ENCODE measurements at regions not wholly inside any gene's neighbourhood (a gene's known extent, or its start where the extent isn't known, plus 50 kb on each side); places are given as distances from the start of the nearest gene placed in this dataset.
"Not testable (repeated sequence)": the region's sequence is repeated elsewhere in the genome, so short reads cannot be mapped to it uniquely, and the experiment has no call there.

DNA sequence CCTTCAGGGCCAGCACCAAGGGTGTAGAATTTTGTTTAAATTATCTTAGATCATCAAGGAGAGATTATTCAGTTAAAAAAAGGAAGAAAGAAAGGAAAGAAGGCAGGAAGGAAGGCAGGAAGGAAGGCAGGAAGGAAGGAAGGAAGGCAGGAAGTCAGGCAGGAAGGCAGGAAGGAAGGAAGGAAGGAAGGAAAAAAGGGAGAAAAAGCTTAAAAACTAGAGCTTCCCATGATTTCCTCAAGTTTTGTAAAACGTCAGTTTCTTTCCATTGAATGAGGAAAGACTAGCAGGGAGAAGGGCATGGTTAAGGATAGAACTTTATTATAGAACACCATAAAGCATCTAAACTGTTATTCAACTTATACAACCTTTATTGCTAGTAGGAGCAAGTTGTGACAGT, 2672.0 kb upstream of the PCDH20 start:
- no peak for DNase-seq

DNA sequence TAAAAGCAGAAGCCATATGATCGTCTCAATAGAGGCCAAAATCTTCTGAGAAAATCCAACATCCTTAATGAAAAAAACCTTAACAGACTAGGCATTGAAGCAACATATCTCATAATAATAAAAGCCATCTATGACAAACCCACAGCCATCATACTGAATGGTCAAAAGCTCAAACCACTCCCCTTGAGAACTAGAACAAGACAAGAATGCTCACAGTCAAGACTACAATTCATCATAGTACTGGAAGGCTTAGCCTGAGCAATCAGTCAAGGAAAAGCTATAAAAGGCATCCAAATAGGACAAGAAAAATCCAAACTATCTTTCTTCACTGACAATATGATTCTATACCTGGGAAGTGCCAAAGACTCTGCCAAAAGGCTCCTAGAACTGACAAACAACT, 2668.2 kb upstream of the PCDH20 start:
- no peak for DNase-seq

DNA sequence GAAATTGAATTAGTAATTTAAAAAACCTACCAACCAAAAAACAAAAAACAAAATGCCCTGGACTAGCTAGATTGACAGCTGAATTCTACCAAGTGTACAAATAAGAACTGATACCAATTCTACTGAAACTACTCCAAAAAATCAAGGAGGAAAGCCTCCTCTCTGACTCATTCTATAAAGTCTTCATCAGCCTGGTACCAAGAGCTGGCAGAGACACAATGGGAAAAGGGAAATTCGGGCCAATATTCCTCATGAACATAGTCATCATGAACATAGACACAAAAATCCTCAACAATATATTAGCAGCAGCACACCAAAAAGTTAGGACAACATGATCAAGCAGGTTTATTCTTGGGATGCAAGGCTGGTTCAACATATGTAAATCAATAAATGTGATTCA, 2667.7 kb upstream of the PCDH20 start:
- no peak for DNase-seq

DNA sequence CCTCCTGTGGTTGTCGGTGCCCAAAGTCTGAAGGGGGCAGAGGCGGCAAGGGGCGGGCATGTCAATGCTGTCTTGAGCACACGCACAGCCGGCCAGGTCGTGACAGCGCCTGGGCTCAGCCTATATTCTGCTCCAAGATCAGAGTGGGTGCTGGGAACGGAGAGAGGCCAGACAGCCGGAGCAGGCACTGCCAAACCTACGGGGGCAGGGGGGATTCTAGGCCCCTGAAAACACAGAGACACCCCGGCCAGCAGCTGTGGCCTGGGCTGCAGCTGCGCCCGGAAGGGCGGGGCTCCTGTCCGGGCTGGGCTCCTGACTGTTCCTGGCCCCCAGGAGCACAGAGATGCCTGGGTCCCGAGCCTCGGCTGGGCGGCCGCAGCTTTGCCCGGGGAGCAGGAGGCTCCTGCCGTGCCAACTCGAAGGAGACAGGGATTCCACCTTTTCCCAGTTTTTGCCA, 2662.9 kb upstream of the PCDH20 start:
- no peak for DNase-seq

DNA sequence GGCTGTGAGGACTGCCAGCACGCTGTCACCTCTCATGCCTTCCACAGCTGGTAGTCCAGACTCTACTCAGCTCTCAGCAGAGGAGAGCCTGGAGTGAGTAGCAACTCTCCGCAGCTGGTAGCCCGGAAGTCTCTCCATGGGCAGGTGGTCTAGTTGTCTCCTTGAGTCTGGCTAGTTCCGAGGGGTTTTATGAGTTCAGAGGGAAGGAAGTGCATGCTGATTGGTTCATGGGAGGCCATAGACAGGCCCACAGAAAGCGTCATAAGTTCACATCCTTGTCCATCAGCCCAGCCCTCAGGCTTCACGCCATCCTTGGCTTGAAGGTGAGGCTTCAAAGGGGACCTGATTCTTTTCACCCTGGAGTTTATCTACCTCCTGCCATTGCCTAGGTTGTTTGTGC, 2662.4 kb upstream of the PCDH20 start:
- no peak for DNase-seq

DNA sequence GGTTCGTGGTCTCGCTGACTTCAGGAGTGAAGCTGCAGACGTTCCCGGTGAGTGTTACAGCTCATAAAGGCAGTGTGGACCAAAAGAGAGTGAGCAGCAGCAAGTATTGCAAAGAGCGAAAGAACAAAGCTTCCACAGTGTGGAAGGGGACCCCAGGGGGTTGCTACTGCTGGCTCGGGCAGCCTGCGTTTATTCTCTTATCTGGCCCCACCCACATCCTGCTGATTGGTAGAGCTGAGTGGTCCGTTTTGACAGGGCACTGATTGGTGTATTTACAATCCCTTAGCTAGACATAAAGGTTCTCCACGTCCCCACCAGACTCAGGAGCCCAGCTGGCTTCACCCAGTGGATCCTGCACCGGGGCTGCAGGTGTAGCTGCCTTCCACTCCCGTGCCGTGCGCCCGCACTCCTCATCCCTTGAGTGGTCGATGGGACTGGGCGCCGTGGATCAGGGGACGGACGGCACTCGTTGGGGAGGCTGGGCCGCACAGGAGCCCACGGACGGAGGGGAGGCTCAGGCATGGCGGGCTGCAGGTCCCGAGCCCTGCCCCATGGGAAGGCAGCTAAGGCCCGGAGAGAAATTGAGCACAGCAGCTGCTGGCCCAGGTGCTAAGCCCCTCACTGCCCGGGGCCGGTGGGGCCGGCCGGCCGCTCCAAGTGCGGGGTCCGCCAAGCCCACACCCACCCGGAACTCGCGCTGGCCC, 2661.6 kb upstream of the PCDH20 start:
- DNase-seq = not testable (repeated sequence)

DNA sequence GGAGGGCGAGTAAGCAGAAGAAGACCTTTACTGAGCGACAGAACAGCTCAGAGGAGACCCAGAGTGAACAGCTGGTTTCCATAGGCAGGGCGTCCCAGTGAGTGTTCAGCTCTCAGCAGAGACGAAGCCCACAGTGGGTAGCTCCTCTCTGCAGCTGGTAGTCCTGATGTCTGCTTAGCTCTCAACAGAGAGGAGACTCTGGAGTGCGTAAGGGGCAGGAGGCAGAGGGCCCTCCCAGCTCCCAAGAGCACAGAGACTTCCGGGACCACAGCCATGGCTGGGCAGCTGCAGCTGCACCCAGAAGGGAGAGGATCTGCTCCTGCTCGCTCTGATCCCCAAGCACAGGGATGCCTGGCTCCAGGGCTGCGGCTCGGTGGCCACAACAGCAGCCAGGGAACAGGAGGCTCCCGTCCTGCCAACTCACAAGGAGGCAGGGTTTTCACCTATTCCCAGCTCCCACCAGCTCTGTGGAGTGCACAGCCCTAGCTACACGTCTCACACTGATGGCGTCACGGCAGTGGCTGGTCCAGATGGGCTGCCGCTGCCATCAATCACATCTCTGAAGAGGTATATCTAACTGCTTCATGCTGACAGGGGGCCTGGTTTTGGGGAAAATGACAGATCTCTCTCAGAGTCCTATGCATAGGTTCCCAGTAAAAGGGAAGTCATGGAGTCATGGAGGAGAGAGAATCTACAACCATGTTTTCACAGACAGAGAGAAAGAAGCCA, 2660.1 kb upstream of the PCDH20 start:
- peak; percentile 91 for DNase-seq

DNA sequence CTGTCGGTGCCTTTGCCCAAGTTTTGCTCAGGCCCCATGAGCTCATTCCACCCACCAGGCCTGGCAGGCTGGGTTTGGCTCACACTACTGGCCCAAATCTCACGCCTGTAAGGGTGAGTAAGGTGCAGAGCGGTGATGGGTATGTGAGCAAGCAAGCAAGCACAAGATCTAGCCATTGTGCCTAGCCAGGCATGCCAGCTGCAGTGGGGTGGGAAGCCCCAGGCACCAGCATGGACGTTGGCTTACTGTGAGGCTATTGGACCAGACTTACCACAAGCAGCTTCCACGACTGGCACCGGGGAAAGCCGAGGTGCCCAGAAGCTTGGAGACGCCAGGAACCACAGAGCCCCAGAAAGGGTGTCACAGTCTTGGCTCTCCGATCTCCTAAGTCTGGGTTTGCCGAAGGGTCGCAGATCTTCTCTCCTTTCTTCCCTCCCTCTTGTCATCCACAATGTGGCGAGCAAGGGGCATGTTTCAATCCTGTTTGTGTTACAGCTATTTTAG, 2659.4 kb upstream of the PCDH20 start:
- no peak for DNase-seq

DNA sequence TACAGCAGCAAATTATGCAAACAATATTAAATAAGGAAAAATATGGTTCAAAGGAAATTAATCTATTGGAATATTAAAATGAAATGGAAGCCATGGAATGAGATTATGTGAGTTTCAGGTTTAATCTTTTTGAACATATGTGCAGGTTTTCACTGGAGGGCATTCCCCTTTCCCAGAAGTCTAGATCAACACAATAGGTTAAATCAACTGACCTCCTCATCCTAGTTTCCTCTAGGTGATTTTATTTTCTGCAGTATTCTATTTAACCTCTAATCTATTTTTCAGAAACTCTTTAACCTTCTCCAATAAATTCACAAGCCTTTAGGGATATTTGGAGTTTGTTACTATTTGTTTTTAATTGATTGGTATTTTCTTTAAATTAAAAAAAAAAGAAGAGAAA, 2657.6 kb upstream of the PCDH20 start:
- DNase-seq = no peak

DNA sequence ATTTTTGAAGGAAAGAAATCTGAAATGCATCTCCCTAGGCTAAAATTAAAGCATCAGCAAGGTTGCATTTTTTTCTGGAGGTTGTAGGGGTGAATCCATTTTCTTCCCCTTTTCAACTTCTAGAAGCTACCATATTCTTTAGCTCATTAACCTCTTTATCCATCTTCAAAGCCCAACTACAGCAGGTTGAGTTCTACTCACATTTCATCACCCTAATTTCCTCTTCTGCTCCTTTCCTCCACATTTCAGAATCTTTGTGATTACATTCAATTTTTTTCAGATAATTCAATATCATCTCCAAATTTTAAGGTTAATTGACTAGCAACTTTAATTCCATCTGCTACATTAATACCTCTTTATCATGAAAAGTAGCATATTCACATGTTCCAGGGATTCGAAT, 2655.7 kb upstream of the PCDH20 start:
- no peak for DNase-seq

DNA sequence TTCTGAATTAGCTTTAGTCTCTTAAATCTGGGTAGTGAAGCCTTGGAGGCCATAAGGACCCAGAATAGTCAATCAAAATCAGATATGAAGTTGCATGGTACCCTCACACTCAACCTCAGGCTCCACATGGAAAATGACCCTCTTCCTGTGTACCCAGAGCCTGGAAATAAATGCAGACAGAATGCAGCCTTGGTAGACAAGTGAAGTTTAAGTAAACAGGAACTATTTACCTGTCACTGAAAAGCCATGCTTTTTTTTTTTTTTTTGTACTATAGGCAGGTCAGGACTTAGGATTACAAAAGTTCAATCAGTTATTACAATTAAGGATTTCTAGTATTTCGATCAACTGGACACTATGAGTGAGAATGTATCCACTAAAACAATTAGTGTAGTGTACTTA, 2654.2 kb upstream of the PCDH20 start:
- no peak for DNase-seq

DNA sequence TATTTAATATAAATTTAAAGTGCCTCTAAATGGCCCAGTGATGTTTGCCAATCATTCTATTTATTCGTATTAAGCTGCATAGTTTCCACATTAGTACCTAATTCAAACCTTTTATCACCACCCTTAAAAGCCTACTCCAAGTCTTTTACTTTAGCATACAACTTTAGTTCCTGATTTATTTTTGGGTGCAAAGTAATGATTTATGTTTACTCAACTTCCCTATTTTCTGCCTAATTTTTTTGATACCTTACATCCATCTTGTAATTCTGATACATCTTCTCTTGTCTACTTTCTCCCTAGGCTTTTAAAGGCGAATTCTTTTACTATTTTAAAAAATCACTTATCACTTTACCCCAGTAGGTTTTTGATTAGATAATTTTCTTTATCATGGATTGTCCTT, 2651.1 kb upstream of the PCDH20 start:
- no peak for DNase-seq

DNA sequence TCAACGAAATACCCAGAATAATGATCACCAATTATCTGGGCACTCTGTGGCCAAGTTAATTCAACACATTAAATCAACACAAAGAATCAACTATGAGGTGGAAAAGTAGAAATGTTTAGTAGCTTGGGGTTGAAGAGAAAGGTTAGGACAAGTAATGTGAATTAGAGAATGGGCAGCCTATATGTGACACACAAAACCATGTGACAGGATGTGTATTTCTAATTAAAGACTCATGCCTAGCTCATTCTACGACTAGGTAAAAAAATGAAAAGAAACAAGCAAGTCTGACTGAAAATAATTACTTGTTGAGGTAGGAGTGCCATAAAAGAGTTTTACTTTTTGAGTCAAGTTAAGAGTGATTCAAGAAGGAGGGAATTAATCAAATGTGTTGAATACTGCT, 2646.0 kb upstream of the PCDH20 start:
- DNase-seq = no peak

DNA sequence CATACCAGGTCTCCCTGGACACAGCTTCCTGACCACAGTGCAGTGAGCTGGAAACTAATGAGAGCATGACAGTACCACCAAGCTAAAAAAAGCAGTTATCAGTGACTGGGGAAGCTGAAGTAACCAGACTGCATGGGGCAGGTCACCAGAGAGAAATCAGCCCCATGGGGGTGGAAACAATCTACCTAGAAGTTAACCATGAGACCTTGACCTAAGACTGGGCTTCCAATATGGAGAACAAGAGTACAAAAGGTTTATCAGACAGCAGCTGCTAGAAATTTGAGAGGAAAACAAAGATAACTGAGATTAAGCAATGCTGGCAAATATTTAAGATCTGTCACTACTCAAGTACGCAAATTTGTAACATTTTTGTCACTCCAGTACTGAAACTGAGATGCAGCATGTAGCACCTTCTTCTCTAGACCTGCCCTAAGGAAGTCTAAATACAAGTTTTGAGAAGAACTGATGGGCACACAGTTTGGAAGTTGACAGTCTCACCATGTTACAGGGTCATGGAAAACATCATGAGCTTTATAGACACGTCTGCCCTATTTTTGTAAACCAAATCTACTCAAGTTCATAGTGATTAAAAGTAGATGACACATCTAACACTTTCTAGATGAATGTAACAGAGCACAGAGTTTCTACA, 2641.8 kb upstream of the PCDH20 start:
- no peak for DNase-seq

DNA sequence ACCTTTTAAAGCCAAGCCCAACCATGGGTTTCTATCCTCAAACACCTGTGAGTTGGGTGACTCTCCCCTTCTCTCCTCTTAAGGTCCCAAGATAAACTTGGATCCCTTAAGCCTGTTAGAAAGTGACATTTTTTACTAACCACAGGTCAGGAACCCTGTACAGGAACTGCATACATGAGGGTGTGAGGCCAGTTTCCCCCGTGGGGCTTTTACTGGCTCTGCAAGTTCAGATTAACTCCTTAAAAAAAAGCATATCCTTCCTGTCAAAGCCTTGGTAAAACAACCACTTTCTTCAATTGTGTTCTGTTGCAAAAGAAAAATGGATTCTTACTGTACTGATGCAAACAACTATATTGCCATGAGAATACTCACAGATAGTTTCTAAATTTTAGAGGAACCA, 2638.7 kb upstream of the PCDH20 start:
- DNase-seq = no peak

DNA sequence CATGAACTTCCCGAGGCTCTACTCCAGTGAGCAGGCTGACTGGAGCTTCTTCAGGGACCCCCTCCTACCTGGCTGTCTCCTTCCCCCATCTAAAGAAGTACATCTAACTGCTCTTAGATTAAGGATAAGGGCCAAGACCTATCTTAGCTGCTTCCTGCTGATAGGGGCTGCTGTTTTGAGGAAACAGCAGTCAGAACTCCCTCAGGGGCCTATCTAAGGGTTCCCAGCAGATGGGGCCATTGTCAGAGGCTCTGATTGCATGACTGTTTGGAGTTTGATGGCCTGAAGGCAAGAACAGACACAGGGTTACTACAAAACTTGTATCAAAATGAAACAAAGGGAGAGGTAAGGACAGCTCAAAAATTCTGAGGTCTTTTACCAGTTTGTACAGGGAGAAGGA, 2636.9 kb upstream of the PCDH20 start:
- DNase-seq = no peak

DNA sequence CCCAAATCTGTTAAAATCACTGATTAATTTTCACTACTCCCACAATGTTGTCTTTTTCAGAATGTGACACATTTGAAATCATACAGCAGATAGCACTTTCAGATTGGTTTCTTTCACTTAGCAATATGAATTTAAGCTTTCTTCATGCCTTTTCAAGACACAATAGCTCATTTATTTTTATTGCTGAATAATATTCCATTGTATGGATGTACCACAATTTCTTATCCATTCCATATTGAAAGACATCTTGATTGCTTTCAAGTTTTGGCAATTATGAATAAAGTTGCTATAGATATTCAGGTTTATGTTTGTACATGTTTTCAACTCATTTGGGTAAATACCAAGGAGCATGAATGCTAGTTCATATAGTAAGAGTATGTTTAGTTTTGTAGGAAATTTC, 2635.6 kb upstream of the PCDH20 start:
- DNase-seq = no peak

DNA sequence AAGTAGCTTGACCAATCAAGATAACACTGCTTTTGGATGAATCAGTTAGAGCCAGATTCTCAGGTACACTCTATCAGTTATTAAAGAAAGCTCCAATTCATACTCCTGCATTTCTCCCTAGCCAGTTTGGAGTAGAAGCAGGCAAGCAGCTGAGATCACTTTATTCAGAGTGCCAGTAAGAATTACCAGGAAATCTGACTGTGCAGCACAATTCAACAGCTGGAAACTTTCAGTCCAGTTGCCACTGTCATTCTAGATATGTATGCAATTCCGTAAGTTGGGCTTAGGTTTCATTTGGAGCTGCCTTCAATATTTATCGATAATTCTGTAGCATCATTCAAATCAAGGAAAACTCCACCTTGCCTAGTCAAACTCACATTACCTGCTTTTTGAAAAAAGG, 2625.6 kb upstream of the PCDH20 start:
- no peak for DNase-seq

DNA sequence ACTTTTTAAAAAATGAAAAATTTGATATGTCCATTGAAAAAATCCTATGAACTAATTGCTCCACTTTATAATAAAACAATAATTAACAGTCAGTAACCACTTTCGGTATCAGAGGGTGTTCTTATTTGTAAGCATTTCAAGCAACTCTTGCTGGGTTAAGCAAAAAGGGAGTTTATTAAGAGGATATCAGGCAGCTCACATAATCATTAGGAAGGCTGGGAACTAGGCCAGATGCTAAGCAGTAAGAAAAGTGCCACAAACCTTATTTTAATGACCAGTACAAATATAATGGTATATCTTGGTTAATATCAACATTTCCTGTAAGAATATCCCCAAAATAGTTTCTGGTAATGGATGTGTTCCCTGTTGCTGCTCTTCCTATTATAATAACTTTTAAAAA, 2618.3 kb upstream of the PCDH20 start:
- no peak for DNase-seq

DNA sequence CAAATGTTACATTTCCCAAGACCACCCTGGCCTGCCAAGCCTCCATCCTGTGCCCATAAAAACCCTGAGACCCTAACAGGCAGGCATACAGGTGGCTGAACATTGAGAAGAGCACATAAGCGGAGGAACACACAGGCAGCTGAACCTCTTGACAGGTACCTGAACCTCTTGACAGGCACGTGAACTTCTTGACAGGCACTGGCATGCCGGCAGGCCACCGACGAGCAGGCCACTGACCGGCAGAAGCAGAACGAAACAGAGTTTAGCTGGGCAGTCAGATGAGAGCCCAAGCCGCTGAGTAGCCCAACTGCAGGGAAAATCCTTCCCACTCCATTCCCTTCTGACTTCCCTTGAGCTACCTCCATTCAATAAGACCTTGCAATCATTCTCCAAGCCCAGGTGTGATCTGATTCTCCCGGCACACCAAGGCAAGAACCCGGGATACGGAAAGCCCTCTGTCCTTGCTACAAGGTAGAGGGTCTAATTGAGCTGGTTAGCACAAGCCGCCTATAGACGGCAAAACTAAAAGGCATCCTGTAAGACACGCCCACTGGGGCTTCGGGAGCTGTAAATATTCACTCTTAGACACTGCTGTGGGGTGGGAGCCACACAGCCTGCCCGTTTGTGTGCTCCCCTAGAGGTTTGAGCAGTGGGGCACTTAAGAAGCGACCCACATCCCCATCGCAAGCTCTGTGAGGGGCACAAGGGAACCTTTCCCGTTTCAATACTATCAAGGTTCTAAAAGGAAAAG, 2613.9 kb upstream of the PCDH20 start:
- DNase-seq = no peak

DNA sequence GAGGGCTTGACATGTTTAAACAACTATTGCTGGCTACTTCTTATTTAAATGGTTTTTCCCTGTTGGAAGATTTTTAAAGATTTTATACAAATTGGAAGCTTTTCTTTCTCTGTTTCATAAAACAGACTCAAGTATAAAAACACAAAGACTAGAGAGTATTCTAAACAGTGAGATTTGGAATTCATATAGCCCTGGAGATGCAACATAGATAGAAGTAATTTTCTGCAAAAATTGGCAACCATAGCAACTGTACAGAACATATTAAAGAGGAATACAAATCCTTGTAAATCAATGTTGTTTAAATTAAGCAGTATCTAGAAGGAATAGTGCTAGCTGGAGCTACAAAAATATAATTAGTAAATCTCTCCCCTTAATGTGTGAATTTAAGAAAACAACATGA, 2612.9 kb upstream of the PCDH20 start:
- DNase-seq = no peak

DNA sequence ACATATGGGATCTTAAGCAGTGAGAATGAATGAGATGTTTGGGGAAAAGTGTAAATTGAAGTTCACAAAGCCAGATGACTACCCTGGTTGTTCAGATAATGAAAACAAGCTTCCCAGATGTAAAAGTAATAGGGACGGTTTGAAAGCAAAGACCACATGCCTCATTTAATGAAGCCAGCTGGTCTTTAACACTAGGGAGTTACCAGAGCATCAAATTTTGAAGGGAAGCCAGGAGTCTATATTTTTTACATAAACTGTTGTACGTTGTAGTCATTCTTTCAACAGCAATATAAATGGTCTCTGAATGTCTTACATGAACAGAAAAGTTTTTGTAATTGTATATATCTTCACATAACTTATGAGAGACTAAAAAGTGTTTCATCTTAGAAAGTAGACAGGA, 2604.5 kb upstream of the PCDH20 start:
- DNase-seq = peak; percentile 22

DNA sequence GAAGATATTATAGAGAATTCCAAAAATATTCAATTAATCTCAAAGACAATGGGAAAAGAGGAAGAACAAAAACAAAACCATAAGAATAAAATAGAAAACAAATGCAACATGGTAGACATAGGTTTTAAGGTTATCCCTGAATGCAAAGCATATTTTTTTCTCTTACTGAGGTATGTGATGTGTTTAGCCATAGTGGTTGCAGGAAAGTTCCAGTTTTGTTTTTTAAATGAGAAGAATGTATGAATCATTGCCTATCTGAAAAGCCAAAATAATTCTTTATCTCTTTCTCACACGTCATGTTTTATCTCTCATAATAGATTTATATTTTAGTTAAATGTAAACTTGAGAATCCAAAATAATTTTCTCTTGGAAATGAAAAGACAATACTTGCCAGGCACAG, 2591.7 kb upstream of the PCDH20 start:
- no peak for DNase-seq
